PC-9 (cell line): ENCODE measurements at regions not wholly inside any gene's neighbourhood (a gene's known extent, or its start where the extent isn't known, plus 50 kb on each side); places are given as distances from the start of the nearest gene placed in this dataset.

Experiments
- CTCF ChIP-seq: fragments of 200-600 bp; sonication (generic); conservative IDR thresholded peaks from 2 replicates; pipeline ENCODE4 v1.6.1; 2017; ENCODE audit warnings: mixed run types, antibody characterized with exemption, mild to moderate bottlenecking, moderate library complexity
- EZH2 ChIP-seq: fragments of 200-600 bp; sonication (generic); IDR thresholded peaks from 2 replicates; pipeline ENCODE4 v1.8.0; 2017; ENCODE audit warnings: antibody characterized with exemption, low read depth

- TF ChIP-seq CTCF, result no peak
- TF ChIP-seq EZH2, result no peak
Observed at GRCh38 chr11:21928847-21929246, 264.0 kb upstream of the ANO5 start.
